ENCODE measurements at regions not wholly inside any gene's neighbourhood (a gene's known extent, or its start where the extent isn't known, plus 50 kb on each side); places are given as distances from the start of the nearest gene placed in this dataset.

- no peak for TF ChIP-seq CTCF (IDR thresholded peaks at IDR 0.05; ENCODE audit: insufficient read depth, low read length)
- no peak for TF ChIP-seq REST (IDR thresholded peaks at IDR 0.05; ENCODE audit: insufficient replicate concordance, low read depth)
- TF ChIP-seq SPI1 (IDR thresholded peaks at IDR 0.05; ENCODE audit: borderline replicate concordance, low read depth), result no peak
- no peak for TF ChIP-seq GABPA (IDR thresholded peaks at IDR 0.05; ENCODE audit: low read depth)
- TF ChIP-seq POLR2AphosphoS5 (IDR thresholded peaks at IDR 0.05; ENCODE audit: low read depth), result no peak
Measured at GRCh38 chr16:24430954-24431760, 108.2 kb upstream of the RBBP6 start.
